CMK (cell line): ENCODE measurements at regions not wholly inside any gene's neighbourhood (a gene's known extent, or its start where the extent isn't known, plus 50 kb on each side); places are given as distances from the start of the nearest gene placed in this dataset.

ENCODE experiments used
- DNase-seq: peaks from one replicate; pipeline ENCODE4 v3.0.0-alpha.2; 2010; ENCODE audit warnings: low read depth

DNA sequence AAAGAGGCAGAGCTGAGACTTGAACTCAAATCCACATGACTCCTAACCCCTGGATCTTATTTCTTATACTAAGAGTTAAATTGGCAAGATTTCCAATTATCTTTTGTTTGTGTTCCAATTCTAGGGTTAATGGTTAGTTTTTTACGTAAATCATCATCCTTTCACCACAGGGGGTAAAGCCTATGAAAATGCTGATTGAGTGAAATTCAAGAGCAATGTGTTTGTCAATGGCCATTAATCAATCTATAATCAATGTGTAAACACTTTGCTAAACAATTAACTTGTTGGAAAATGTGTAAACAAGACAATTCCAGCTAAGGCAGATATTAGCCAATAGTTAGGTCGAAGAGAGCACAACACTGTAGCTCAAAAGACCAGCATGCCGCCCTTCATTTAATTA, 376.5 kb upstream of the ACVR2A start:
- DNase-seq: no peak

DNA sequence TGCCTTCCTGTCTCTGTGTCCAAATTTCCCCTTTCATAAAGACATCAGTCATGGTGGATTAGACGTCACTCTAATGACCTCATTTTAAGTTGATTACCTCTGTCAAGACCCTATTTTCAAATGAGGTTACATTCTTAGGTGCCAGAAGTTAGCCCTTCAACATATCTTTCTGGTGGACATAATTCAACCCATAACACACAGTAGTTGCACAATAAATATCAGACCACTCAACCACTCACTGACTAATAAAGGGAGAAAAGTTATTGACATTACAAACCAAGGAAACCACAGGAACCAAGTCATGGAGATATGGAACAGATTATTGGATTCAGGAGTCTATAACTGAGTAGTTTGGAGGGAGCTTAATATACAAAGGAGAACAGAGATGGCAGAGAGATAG, 377.4 kb upstream of the ACVR2A start:
- DNase-seq: no peak

DNA sequence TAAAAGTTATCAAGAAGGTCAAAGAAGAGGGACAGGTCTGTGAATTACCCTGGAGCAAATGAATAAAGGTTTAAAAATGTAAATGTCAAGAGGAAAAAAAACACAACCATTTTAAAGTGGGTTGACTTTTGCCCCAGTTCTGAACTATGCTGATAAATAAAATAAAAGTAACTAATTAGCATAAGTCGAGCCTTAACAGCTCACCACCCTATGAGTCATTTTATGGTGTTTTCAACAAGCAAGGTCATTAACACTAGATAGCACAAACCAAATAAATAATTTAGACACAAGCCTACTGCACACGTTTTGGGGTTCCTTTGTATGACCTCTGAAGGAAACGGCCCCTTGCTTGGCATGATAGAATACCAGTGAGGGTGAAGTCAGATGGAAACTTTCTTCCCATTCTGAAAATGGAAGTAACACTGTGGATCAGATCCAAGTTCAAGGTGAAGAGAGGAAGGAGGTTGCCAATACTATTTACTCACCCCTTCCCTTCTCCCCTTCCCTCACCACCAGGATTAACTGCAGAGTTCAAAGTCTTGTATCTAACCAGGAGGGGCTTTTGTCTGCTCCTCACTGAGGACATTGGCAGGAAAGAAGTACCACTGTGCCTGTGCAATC, 380.0 kb upstream of the ACVR2A start:
- no peak for DNase-seq

DNA sequence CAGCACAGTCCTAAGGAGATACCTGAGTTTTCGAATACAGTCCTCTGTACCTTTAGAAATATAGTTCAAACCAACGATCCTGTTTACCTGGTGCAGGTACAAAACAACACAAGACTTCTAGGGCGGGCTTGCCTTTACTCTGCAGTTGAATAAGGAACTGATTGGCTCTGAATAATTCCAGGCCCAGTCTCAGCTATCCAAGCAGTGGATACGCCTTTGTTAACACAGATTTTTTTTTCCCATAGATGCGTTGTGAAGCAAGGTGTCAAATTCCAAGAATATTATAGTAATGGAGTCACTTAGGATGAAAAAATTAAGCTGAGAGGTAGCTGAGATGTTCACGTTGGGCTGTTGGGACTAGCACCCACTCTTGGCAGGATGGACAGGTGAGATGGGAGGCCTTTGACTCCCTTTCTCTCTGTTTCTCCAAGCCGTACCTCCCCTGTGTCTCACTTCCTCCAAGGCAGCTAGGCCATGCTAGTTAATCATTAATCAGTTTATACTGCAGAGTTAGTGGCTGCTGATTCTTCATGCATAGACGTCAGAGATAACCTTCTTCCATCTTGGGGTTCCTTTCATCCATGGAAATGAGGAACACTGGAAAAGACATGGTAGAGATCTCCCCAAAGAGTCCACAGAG, 380.8 kb upstream of the ACVR2A start:
- DNase-seq: no peak

DNA sequence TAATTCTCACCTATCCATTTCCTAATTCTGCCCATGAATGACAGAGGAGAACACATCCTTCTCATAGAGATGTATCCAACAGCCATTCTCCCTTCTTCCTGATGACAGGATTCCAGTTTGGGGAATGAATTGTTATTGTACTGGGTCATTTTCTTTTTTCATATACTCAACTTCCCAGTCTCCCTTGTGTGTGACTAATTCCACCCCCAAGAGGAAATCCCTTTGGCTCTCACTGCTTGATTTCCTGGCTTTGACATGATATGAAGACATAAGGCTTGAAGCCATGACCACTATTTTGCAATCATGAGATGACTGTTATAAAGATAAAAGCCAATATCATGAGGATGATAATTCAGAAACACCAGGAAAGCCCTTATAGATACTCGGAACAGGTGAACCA, 384.7 kb upstream of the ACVR2A start:
- no peak for DNase-seq

DNA sequence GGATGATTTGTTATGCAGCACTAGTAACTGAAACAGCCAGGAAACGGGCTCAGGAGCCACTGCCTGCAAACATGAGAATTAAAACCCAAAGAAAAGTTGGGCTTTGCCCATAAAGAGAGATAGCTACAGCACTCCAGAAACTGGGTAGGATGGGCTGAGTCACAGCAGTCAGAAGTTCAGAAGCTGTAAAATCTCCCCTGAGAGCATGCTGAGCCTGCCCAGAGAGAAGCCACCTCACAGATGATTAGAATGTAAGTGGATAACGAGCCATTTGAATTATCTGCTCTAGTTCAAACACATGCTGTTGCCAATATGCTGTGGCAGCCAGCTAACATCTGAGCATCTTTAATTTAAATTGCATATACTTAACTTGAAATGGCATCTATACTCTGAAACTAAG, 388.1 kb upstream of the ACVR2A start:
- no peak for DNase-seq

DNA sequence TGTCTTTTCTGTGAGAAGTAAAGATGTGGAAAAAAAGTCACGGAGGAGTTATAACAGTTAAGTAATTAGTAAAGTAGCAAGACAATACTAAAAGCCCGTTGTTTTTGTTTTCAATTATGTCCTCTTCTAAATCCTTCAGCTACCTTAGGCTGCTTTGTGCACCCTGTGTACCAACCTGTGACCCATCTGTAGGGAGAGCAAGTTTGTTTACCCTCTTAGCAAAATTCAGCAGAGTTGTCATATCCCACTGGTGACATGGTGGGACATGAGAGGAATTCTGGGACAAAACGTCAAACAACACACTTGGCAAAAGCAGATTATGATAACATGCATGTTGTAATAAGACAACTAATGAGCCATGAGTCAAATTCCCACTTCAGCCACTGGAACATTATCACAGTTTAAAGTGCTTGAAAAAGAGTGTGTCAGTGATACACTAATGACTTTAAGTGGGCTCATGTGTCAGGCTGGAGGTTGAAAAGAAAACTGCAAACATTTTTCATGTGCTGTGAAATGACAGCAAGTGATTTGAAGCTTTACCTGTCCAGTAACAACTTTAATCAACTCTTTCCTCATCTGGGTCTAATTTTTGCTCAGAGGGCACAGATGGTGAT, 392.8 kb upstream of the ACVR2A start:
- DNase-seq: no peak

DNA sequence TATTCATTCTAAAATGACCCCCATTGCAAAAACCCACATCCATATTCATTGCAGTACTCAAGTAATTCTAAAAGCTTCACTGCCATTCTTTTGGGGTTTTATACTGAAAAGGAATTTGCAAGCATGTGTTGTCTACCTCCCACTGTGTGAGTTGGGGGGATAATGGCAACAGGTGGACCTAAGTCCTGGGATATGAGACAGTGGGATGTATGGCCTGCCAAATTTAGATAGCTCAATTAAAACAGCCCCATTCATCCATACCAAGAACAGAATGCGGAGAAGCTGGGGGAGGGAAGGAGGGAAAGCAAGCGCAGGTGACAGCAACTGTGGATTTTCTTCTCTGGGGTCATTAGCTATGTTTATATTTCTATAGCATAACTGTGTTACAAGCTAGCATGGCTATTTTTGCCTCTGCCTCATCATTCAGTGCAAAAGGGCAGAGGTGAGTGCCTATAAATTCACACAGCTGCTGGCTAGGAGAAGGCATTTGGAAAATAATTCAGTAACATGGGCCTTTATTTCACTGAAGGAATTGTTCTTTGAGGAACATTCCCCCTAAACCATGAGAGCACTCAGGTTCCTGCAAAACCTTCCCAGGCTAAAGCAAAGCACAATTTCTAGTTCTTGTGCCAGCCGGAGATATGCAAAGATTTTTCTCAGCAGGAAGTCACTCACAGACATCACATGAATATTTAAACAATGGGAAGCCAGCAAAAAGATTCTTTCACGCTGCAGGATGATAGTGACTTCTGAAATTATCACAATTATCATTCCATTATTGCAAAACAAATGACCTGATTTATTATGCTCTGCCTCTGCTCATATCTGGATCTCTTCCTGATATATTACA, 393.9 kb upstream of the ACVR2A start:
- no peak for DNase-seq

DNA sequence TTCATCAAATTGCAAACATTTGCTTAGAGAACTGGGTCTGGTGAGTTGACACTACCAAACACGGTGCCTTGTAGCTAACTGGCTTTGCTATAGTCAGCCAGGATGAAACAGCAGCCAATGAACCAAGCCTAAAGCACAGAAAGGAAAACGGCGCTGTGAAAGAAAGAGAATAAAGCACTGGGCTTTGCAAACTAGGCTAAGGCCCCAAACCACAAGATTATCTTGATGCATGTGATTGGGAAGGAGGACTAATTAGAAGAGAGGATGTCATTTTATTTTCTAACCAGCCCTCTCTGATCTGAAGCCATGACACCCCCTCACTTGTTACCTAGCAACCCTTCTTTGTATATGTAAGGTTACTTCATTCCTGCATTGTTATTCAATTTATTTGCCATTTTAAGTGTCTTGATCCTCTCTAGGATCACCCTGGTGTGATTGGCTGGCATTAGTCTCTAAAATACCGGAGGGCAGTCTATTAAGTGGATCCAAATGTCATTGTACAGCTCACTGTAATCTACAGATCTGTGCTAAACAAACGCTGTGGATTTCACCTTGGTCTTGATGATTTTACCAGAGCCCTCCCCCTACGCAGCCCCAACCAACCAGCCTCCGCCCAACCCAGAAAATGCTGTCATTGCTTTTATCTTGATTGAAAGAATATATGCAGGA, 395.4 kb upstream of the ACVR2A start:
- no peak for DNase-seq

DNA sequence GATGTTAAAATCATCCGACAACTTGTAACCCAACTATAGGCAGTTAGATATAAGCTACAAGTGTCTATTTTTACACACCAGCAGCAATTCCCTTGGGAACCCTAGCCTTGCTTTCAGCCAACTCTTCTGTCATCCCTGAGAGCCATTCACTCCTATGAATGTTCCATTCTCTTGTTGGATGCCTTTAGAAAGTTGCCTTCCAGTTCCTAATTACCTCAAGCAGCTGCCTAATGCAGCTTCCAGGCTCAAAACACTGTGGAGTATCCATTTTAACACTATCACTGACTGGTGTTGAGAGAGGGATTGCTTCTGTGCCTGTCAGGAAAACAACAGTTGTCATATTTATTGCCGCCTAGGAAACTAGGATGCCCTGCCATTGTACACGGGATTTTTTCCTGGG, 402.0 kb upstream of the ACVR2A start:
- DNase-seq: no peak

DNA sequence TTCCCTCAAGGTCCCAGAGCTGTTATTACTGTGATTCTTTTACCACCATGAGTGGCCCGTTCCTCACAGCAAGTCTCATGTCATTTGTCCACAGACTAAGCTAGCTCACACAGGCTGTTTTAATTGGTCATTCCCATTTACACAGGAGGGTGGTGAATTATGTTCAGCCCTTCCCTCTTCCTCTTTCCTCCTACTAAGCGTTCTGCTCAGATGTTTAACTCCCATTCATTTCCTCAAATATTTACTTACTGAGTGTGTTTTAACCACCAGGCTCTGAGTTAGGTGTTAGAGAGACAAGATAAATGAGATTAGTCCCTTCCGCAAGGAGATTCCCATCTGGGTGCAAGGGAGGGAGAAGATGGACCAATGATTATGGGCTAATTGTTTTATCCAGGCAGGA, 403.6 kb upstream of the ACVR2A start:
- DNase-seq: no peak

DNA sequence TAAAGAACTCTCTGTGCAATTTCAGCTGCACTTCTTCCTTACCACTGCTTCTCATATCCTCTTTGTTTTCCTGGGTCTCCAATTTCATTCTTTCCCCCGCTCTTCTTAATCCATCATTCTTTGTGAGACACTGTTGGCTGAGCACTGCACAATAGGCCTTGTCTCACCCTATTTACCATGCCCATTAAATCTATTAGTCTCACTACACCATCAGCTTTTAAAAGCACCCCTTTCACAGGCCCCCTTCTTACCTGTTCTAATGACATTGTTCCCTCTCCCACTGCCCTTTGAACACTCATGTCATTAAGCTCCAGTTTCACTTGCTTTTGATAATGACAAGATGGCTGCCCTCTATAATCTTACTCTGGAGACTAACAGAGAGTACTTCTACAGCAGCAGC, 404.1 kb upstream of the ACVR2A start:
- DNase-seq: no peak

DNA sequence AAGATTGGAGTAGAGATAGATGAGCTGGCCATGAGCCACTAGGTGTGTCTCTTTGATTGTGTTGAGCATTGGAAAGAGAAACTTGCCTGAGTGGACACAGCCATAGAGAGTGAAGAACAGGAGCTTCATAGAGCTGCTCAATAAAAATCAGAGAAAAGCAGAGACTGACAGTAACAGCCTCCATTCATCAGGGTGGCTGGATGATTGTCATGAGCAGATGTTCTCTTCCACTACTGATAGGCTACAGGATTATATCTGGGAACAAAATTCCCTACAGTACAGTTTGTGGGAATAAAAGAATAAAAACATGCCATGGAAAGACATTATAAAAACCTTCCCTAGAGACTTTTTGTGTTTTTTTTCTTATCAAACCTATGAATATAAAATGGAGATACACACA, 404.8 kb upstream of the ACVR2A start:
- DNase-seq: no peak

DNA sequence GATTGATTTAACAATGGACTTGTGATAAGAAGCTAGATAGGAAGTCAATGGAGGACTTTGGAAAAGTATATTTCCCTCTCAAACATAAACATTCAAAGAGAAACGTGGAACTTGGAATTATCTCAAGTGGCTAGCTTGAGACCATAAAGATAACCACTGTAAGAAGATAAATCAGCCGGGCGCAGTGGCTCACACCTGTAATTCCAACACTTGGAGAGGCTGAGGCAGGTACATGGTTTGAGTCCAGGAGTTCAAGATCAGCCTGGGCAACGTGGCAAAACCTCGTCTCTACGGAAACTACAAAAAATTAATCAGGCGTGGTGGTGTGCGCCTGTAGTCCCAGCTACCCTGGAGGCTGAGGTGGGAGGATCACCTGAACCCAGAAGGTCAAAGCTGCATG, 405.9 kb upstream of the ACVR2A start:
- DNase-seq: no peak

DNA sequence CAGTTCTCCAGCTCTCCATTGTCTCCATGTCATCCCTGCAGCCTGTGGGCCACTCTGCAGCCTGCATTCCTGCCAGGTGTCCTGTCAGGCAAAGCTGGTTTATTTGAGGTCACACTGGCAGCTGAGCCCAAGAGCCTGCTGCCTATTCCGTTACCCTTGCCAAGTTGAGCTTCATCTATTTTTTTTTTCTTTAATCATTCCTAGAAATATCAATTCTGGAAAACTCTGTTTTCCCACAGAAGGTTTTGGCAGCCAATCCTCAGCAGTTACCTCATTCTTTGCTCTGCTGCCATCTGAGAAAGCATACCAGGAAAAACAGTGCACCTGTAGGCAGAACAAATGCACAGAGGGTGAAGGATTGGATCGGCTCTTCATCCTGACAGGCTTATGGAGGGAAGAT, 411.0 kb upstream of the ACVR2A start:
- no peak for DNase-seq

DNA sequence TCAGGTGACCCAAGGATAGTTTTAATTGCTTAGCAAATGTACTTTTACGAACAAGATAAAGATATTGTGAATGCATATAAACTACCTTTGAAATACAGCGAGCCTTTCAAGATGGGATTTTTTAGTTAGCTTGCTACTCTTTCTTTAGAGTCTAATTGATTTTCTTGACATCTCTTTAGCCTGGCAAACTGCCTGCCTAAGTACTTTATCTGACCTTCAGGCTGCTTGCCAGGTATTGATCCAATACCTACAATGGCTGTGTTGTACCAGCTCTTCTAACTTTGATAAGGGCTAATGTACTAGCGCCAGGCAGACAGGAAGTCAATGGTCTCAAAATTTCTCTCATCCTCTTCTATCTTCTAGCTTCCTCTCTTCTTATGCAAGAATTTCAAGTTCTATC, 414.4 kb upstream of the ACVR2A start:
- DNase-seq: no peak

DNA sequence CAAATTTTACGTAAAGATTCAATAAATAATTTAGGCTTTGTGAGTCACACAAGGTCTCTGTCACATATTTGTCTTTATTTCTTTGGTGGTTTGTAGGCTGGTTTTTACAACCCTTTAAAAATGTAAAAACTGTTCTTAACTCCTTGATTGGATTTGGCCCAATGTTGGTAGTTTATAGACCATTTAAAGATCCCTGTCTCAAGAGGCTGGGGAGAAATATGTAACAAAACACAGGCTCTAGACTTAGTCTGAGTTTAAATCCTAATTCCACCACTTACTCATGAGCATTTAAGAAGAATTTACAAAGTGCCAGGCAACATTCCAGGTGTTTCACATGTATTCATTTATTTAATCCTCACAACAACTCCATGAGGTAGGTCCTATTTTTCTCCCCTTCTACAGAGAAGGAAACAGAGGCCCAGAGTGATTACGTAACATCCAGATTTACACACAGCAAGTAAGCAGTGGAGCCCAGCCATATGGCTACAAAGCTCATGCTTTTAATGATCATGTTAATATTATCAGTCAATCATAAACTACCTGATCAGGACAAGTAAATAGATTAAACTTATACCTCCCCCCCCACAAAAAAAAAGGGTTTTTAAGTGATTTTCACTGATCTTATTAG, 416.6 kb upstream of the ACVR2A start:
- no peak for DNase-seq

DNA sequence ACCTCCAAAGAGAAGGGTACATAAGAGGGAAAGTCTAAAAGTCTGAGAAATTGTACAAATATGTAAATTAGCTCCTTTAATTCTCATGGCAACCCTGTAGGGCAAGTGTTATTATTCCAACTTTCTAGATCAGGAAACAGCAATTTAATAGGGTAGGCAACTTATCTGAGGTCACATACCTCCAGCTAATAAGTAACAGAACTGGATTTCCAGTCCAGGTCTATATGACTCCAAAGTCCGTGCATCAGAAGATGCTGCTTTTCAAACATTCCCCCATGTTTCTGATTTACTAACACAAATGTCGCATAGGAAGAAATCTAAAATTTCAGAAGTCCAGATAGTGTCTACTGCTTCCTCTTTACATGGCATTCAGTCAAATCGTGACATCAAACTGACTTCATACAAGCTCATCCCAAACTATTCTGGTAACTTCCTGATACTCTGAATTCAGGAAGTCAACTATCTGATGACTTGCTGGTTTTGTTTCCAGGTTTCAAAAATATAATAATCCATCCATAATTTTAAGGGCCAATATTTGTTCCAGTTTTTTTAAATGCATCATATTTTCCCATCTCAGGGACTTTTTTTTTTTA, 419.3 kb upstream of the ACVR2A start:
- DNase-seq: no peak

DNA sequence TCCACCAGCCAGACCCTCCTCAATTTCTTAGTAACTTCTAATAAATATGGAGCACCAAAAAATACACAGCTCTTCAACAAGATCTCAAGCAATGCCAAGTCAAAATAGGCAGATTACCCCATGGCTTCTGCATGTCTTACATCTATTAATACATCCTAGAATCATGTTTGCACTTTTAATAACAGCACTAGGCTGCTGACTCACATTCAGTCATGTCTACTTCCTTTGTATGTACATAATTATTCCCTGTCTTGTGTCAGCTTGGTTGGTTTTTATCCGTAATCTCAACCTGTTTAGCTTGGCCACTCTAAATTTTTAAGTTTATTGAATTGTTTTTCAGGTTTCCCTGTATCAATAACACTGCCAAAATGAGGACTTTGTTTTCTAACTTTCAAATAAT, 420.1 kb upstream of the ACVR2A start:
- no peak for DNase-seq

DNA sequence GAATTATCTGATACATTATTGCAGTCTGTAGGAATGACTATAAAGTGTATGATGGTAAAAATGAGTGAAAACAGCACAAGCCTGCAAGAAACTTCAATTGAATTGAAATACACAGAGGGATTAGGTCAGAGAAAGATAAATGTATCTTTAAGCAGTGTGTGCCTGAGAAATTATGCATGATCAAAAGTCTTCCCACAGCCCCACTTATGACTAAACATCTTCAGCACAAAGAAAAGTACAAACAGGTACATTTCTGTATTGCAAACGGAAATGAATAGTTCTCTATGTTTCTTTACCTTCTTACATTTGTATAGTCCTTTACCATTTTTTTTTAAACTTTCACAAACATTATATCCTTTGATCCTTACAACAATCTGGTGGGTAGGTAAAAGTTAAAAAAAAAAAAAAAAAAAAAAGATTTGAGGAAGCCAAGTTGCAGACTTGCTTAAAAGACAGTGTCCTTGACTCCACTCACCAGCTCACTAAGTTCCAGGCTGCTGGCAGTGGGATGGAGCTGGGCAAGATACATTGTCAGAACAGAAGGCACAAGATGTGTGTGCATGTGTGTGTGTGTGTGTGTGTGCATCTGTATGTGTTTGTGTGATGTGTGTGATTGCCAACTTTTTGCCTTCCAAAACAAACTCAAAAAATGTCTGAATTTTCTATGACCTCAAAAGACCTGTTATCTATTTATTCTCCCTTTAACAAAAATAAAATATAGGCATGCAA, 423.7 kb upstream of the ACVR2A start:
- DNase-seq: no peak

DNA sequence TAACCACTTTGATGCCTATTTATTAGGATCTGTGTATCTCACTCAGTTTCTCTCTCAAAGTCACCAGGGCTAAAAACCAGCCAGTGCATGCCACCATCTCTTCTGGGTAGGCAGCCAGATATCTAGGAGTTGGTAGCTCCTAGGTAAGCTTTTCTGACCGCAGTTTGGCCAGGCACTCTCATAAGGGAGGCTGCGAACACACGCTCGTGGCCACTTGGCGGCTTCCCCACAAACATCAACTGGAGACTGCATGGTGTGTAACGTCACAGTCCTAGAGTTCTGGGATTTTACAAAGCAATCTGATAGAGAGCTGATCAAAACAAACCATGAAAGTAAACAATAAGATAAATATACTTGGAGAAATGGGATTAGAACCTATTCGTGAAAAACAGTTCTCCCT, 424.3 kb upstream of the ACVR2A start:
- no peak for DNase-seq
